DND-41 (cell line): ENCODE measurements at regions not wholly inside any gene's neighbourhood (a gene's known extent, or its start where the extent isn't known, plus 50 kb on each side); places are given as distances from the start of the nearest gene placed in this dataset.

Experiments used
- EZH2 ChIP-seq: IDR thresholded peaks from 3 replicates; pipeline ENCODE4 v1.6.1; 2012; ENCODE audit warnings: borderline replicate concordance, low read depth, mild to moderate bottlenecking, moderate library complexity, low read length, inconsistent platforms; ENCODE audit not compliant: severe bottlenecking
- TF ChIP-seq, protein P1 (sequence below): IDR thresholded peaks from 2 replicates; pipeline ENCODE4 v1.5.1; 2012; ENCODE audit warnings: borderline replicate concordance, low read length, moderate library complexity, mild to moderate bottlenecking; ENCODE audit not compliant: poor library complexity, severe bottlenecking; ENCODE audit errors: extremely low read depth

DNA sequence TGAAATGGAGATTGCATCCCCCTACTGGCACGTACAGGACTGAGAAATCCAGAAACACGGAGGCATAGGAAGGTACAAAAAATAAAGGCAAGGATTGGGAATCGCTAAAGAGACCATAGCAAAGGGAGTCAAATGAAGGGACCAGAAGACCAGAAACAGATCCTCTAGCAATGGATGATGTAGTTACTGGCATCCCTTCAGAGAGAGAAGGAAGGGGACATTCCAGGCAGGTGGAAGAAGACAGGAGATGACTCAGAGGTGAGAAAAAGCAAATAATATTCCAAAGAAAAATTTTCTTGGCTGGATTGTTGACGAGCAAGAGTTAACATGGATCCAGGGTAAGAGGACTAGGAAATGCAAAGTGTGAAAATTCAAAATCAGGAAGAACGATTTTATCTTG, 78.4 kb upstream of the FZD7 start:
- TF ChIP-seq, protein P1, sequence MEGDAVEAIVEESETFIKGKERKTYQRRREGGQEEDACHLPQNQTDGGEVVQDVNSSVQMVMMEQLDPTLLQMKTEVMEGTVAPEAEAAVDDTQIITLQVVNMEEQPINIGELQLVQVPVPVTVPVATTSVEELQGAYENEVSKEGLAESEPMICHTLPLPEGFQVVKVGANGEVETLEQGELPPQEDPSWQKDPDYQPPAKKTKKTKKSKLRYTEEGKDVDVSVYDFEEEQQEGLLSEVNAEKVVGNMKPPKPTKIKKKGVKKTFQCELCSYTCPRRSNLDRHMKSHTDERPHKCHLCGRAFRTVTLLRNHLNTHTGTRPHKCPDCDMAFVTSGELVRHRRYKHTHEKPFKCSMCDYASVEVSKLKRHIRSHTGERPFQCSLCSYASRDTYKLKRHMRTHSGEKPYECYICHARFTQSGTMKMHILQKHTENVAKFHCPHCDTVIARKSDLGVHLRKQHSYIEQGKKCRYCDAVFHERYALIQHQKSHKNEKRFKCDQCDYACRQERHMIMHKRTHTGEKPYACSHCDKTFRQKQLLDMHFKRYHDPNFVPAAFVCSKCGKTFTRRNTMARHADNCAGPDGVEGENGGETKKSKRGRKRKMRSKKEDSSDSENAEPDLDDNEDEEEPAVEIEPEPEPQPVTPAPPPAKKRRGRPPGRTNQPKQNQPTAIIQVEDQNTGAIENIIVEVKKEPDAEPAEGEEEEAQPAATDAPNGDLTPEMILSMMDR, result no peak
- no peak for TF ChIP-seq EZH2
